GM21515 (cell line): ENCODE measurements at regions not wholly inside any gene's neighbourhood (a gene's known extent, or its start where the extent isn't known, plus 50 kb on each side); places are given as distances from the start of the nearest gene placed in this dataset.

Experiments used
- ATAC-seq: cut with Tn5 transposase; IDR thresholded peaks from one replicate; pipeline ENCODE4 v1.9.1; 2021; ENCODE audit not compliant: unreplicated experiment

GRCh38 chr15:94105760-94106159, 125.6 kb upstream of the MCTP2 start:
- ATAC-seq, result no peak

DNA sequence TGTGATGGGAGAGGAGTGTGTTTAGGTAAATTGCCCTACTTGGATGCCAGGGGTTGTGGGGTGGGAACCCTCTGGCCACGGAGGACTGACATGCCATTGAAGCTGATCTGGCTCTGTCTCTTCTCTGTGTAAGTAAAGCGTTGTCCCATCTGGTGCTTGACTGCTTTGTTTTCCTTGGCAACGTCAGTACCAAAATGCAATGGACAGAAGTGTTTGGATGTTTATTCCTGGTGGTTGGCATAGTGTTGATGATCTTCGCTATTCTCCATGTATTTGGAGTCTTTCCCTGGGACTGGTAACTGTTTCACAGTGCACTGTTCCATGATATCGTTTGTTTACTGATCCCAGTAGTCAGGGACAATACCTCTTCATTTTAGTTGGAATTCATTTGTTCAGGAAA, 130.5 kb upstream of the MCTP2 start:
- no peak for ATAC-seq

DNA sequence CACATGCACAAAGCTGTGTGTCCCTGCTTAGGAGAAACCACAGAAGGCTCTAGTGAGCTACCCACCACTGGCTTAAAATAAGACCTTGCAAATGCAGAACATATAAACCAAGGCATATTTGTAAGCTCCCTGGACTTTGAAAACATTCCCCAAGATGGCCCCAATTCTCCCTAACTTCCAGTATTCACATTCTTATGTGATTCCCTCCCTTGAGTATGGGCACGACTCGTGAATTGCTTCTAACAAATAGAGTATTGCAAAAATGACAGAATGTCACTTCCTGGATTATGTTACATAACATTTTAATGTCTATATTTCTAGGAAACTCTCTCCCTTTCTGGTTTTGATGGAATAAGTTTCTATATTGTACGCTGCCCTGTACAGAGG, 131.8 kb upstream of the MCTP2 start:
- ATAC-seq, result no peak

DNA sequence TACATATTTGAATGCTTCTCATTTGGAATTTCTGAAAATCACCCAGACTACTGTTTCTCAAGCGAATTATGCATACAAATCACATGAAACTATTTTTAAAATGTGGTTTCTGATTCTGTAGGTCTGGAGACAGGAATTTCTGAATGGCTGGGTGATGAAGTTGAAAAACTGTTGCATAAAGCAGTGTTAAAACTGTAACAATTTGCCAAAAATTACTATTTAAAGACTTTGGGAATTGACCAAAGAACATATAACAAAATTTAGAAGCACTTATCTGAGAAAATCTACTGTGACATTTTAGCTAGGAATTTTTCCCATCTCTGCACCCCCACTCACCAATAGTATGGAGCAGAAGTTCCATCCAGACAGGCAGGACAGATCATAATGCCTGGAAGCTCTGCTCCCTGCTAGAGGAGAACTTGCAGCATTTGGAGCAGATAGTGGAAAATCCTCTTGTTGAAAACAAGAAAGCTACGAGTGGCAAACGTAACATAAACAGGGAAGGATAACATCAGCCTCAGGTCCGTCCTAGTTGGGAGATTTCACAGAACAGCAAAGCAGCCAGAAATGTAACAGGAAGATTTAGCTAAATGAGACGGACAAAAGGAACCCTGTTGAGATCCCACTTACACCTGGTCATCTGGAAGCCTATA, 132.3 kb upstream of the MCTP2 start:
- ATAC-seq, result no peak

DNA sequence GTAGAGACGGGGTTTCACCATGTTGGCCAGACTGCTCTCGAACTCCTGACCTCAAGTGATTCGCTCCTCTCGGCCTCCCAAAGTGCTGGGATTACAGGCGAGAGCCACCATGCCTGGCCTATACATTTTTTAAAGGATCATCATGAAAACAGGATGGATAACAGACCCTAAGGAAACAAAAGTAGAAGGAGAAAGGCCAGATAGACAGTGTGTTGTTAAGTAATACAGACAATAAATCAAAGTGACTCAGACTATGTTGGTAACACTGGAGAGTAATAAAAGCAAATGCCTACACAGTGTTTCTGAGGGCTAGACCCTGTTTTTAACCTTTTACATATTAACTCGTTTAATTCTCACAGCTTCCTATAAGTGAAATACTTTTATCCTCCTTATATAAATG, 133.8 kb upstream of the MCTP2 start:
- ATAC-seq, result no peak

- ATAC-seq, result no peak
Observed at GRCh38 chr15:94094310-94094709, 137.1 kb upstream of the MCTP2 start.

- ATAC-seq, result no peak
Observed at GRCh38 chr15:94086341-94086740, 145.0 kb upstream of the MCTP2 start.

- ATAC-seq, result no peak
Observed at GRCh38 chr15:94083467-94084052, 147.8 kb upstream of the MCTP2 start.

GRCh38 chr15:94081829-94082228, 149.5 kb upstream of the MCTP2 start:
- no peak for ATAC-seq

- no peak for ATAC-seq
Observed at GRCh38 chr15:94080989-94081605, 150.3 kb upstream of the MCTP2 start.

- no peak for ATAC-seq
Observed at GRCh38 chr15:94080416-94080815, 150.9 kb upstream of the MCTP2 start.

DNA sequence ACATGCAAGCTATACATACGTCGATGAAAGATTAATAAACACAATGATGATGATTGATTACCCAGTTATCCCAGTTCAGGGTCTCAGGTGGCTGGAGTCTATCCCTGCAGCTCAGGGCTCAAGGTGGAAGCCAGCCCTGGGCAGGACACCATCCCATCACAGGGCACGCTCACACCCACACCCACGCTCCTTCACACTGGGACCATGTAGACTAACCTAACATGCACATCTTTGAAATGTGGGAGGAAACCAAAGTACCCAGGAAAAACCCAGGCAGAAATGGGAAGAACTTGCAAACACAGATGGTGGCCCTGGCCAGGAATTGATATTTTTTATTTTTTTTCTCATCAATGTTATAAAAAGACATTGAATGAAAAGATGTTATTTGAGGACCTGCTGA, 151.4 kb upstream of the MCTP2 start:
- no peak for ATAC-seq

DNA sequence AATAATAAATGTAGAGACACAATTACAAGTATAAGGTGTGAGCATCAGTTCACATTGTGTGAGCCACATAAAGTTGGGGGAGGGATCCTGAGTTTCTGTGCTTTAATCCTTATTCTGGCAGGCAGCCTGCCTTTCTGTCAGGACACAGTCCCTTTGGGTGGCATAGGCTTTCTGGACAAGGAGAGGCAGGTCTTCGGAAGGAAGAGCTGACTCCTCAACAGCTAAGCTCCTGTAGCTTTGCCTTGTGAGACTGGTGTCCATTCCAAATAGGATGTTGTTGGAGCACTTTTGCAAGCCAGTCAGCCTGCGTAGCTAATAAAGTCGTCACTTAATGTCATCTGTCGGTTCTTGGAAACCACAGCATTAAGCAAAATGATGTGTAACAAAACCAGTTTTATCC, 151.9 kb upstream of the MCTP2 start:
- ATAC-seq, result no peak

GRCh38 chr15:94077938-94078337, 153.4 kb upstream of the MCTP2 start:
- ATAC-seq, result no peak

DNA sequence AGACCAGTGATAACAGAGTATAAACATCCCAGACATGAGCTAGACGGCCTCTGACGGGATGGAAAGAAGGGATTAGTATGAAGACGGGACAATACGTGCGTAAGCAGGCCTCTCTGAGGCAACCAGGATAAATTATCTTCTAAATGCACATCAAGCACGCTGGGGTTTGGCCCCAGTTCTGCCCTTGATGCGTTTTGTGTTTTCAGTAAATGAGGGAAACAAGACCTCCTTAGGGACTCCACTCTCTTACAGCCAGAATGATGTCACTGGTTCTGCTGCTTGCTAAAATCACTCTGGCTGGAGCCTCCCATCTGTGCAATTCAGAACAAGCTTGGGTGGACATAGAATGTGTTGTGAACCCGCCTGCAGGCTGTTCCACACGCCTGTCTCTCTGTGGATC, 156.0 kb upstream of the MCTP2 start:
- ATAC-seq, result no peak

- no peak for ATAC-seq
Observed at GRCh38 chr15:94070356-94071295, 160.7 kb upstream of the MCTP2 start.

DNA sequence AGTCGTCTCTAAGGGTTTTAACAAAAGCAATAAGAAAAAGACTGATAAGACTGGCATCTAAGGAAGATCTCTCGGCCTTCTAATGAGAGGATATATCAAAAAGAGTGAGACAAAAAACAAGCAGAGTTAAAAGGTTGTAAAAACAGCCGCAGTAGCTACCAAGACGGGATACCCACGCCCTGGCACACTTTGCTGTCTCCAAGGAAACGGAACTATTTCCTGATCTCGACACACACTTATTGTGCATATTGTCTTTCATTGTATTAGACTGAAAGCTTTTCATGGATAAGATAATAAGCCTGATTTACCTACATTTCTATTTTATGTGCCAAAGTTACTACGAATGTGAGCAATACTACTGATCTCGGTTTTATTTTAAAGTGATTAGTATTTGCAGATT, 161.5 kb upstream of the MCTP2 start:
- ATAC-seq, result no peak

- ATAC-seq, result no peak
Observed at GRCh38 chr15:94066811-94067210, 164.6 kb upstream of the MCTP2 start.

GRCh38 chr15:94066046-94066445, 165.3 kb upstream of the MCTP2 start:
- ATAC-seq, result no peak

- no peak for ATAC-seq
Observed at GRCh38 chr15:94064676-94065313, 166.6 kb upstream of the MCTP2 start.

- no peak for ATAC-seq
Observed at GRCh38 chr15:94061041-94061440, 170.3 kb upstream of the MCTP2 start.
